T-cell (primary cell): ENCODE measurements at regions not wholly inside any gene's neighbourhood (a gene's known extent, or its start where the extent isn't known, plus 50 kb on each side); places are given as distances from the start of the nearest gene placed in this dataset.

Experiments
- ATAC-seq, 4 experiments: fragments of 200-7000 bp in 3 of 4; fragments of 150-1000 bp in 1 of 4; cut with Tn5 transposase; replicated peaks in 1 of 4; 1 replicate in 3 of 4; 2 replicates in 1 of 4; pipeline ENCODE4 v1.10.0; 2021; ENCODE audit warnings: moderate library complexity in 3 of 4, mild to moderate bottlenecking in 2 of 4, moderate number of reproducible peaks in 1 of 4
- CTCF ChIA-PET, 2 donors: fragments of 300-600 bp; sonication (Branson Sonifier 250); formaldehyde crosslinking; loops; one replicate each; lab custom pipeline; 2022; ENCODE audit warnings: antibody characterized with exemption in 2 of 2; lab: Charles Lee
- POLR2A ChIA-PET, 2 donors: fragments of 300-600 bp; sonication (Branson Sonifier 250); formaldehyde crosslinking; loops; one replicate each; lab custom pipeline; 2022; ENCODE audit warnings: antibody characterized with exemption in 2 of 2; lab: Charles Lee
- DNase-seq, 35 experiments: peaks; one replicate each; pipeline versions ENCODE4 v3.0.0 to v3.0.0-alpha.2; 2013 to 2023
- H3K27ac ChIP-seq: one replicate; pipeline ENCODE4 v1.5.1; 2013; ENCODE audit warnings: low read length
- H3K27me3 ChIP-seq, 2 experiments: replicated peaks in 1 of 2; 1 replicate in 1 of 2; 2 replicates in 1 of 2; pipeline versions ENCODE4 v1.6.1 to v1.7.0; 2013; ENCODE audit warnings: low read length in 1 of 2, mixed read lengths in 1 of 2; ENCODE audit not compliant: control insufficient read depth in 2 of 2, insufficient read depth in 2 of 2; ENCODE audit errors: extremely low read depth in 1 of 2
- H3K36me3 ChIP-seq, 2 donors: 1 replicate in 1 of 2; 2 replicates in 1 of 2; pipeline versions ENCODE4 v1.6.1 to v1.7.0; 2013; ENCODE audit warnings: low read length in 1 of 2; ENCODE audit not compliant: control insufficient read depth in 2 of 2, insufficient read depth in 1 of 2; ENCODE audit errors: extremely low read depth in 1 of 2
- H3K4me1 ChIP-seq, 2 experiments: 1 replicate in 1 of 2; 2 replicates in 1 of 2; pipeline versions ENCODE4 v1.6.1 to v1.7.0; 2013; ENCODE audit warnings: low read length in 2 of 2, mixed read lengths in 1 of 2; ENCODE audit not compliant: insufficient read depth in 2 of 2, control insufficient read depth in 1 of 2; ENCODE audit errors: extremely low read depth in 1 of 2
- H3K4me3 ChIP-seq, 2 donors: 1 replicate in 1 of 2; 2 replicates in 1 of 2; pipeline versions ENCODE4 v1.5.1 to v1.7.0; 2013; ENCODE audit warnings: mild to moderate bottlenecking in 2 of 2, low read length in 1 of 2, moderate library complexity in 1 of 2; ENCODE audit not compliant: control insufficient read depth in 1 of 2; ENCODE audit errors: extremely low read depth in 1 of 2
- H3K9me3 ChIP-seq: 2 replicates; pipeline ENCODE4 v1.7.0; 2013
- H3K27ac Mint-ChIP-seq, 2 donors: one replicate each; pipeline ENCODE4 v1.8.0; 2020 to 2021; ENCODE audit warnings: mild to moderate bottlenecking in 2 of 2, mixed read lengths in 2 of 2
- H3K27me3 Mint-ChIP-seq, 2 donors: one replicate each; pipeline ENCODE4 v1.8.0; 2021 to 2022; ENCODE audit warnings: mixed read lengths in 2 of 2
- H3K36me3 Mint-ChIP-seq: one replicate; pipeline ENCODE4 v1.8.0; 2021; ENCODE audit warnings: mixed read lengths
- H3K4me1 Mint-ChIP-seq, 3 donors: one replicate each; pipeline ENCODE4 v1.8.0; 2020 to 2022; ENCODE audit warnings: mixed read lengths in 3 of 3, mild to moderate bottlenecking in 1 of 3
- H3K4me3 Mint-ChIP-seq, 3 donors: one replicate each; pipeline ENCODE4 v1.8.0; 2020 to 2022; ENCODE audit warnings: mild to moderate bottlenecking in 3 of 3, mixed read lengths in 3 of 3, moderate library complexity in 3 of 3
- H3K9me3 Mint-ChIP-seq, 3 donors: one replicate each; pipeline ENCODE4 v1.8.0; 2020 to 2022; ENCODE audit warnings: mixed read lengths in 3 of 3
- WGBS: methylation state at CpG from one replicate; pipeline ENCODE4 v1.1.5; 2013; ENCODE audit warnings: missing lambda C conversion rate; ENCODE audit not compliant: insufficient coverage; 5-methylcytosine and 5-hydroxymethylcytosine counted together

DNA sequence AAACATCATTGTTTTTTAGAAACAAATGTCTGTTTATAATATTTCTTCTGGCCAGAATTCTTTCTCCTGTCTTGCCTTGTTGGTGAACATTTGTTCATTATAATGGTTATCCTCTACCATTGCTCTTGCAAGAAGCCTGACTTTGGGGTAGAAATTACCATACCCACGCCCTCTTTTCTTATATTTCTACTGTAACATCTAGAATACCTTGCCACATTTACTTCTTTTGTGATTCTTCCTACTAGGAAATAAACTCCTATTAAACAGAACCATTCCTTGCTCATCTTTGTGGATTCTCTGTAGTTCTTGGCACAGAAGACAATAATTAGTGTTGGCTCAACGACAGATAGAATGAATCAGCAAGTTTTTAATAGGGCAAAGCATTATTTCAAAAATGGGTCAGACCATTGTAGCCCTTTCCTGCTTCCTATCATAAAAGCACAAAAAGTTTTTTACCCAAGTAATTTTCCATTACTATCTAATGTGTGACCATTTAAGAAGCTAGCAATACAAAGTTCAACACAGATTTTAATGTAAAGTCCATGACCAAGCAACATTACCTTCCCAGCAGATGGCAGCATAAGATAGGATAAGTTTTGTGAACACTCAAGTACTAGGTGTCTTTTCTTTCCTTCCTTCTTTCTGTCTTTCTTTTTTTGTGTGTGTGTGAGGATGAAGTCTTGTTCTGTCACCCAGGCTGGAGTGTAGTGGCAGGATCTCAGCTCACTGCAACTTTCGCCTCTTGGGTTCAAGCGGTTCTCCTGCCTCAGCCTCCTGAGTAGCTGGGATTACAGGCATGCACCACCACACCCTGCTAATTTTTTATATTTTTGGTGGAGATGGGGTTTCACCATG lies 270.4 kb downstream of the HGF start:
- ATAC-seq (no peak), DNase-seq (peak in 1 of 35 experiments; percentile 17)
- Histone ChIP-seq H3K27ac (no peak overlapping the region), H3K36me3 (no peaks in the 10 kb centered on the region), H3K4me1 (no peaks in the 10 kb centered on the region), H3K9me3 (no peaks in the 10 kb centered on the region), H3K4me3 (no peak overlapping the region), H3K27me3 (no peaks in the 10 kb centered on the region)
- no peaks in the 10 kb centered on the region for H3K27me3 Mint-ChIP-seq
- H3K36me3 Mint-ChIP-seq, result no peaks in the 10 kb centered on the region
- WGBS, result no CpG with 5 or more reads among the region's 4 CpGs
- H3K4me1 Mint-ChIP-seq, result no peaks in the 10 kb centered on the region
- ChIA-PET CTCF (interaction anchor here in 1 of 2 donors (1.4 kb wide), 1 partner anchor 15 kb away, joined by 3 read pairs; no protein-coding TSS in a partner anchor), POLR2A (no interaction called here)
- no peak overlapping the region for H3K27ac Mint-ChIP-seq
- no peak overlapping the region for H3K4me3 Mint-ChIP-seq
- peaks cover 0 to 6% (median 0%) of the 10 kb centered on the region in 3 donors for H3K9me3 Mint-ChIP-seq

DNA sequence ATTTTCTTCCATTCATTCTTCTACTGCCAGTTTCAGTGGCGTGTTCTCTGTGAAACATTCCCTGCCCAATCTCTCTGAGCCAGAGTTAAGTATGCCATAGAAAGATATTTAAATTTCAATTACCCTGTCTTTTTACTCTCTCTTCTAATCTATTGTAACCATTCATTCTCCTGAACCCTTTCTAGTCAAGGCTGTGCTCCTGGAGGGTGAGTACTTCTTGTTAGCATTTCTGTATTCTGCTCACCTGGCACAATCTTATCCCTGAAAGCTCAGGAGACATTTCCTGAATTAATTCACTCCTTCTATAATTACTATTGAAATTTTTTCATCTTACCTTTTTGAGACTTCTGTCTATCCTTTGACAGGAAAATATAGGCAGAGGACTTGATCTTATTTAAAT lies 271.7 kb downstream of the HGF start:
- no peak overlapping the region for H3K27ac ChIP-seq
- DNase-seq (no peak), ATAC-seq (no peak)
- no peak overlapping the region for H3K4me3 ChIP-seq
- no peak overlapping the region for H3K4me3 Mint-ChIP-seq
- no peaks in the 10 kb centered on the region for H3K36me3 ChIP-seq
- no peaks in the 10 kb centered on the region for H3K9me3 ChIP-seq
- no peaks in the 10 kb centered on the region for H3K27me3 ChIP-seq
- WGBS, result no CpG with 5 or more reads among the region's 1 CpG
- POLR2A ChIA-PET, result no interaction called here
- no peaks in the 10 kb centered on the region for H3K27me3 Mint-ChIP-seq
- H3K4me1 ChIP-seq, result no peaks in the 10 kb centered on the region
- H3K4me1 Mint-ChIP-seq, result no peaks in the 10 kb centered on the region
- H3K27ac Mint-ChIP-seq, result no peak overlapping the region
- no peaks in the 10 kb centered on the region for H3K36me3 Mint-ChIP-seq
- CTCF ChIA-PET, result no interaction called here
- peaks cover 0 to 6% (median 0%) of the 10 kb centered on the region in 3 donors for H3K9me3 Mint-ChIP-seq

DNA sequence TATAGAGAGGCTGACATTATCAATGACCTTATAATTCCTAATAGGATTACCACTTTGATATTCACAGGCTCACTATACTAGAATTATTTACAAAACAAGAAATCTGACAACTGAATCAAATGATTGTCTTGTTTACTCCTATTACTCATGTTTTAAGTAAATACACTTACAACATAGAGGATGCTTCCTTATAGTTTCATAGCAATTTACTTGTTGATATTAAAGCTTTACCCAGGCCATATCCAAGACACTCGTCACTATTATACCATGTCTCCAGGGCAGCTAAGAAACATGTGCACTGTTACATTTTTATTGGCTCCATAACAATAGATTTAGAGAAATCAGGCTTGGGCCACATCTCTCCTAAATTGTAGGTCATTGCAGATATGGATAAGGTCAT lies 276.9 kb downstream of the HGF start:
- Mint-ChIP-seq H3K27ac (no peak overlapping the region), H3K9me3 (peaks cover 0 to 4% (median 0%) of the 10 kb centered on the region in 3 donors), H3K27me3 (no peaks in the 10 kb centered on the region), H3K4me1 (no peaks in the 10 kb centered on the region), H3K36me3 (no peaks in the 10 kb centered on the region), H3K4me3 (no peak overlapping the region)
- no peak for DNase-seq
- no peaks in the 10 kb centered on the region for H3K4me1 ChIP-seq
- POLR2A ChIA-PET, result no interaction called here
- no peak for ATAC-seq
- H3K27ac ChIP-seq, result no peak overlapping the region
- H3K27me3 ChIP-seq, result no peaks in the 10 kb centered on the region
- H3K9me3 ChIP-seq, result no peaks in the 10 kb centered on the region
- no peaks in the 10 kb centered on the region for H3K36me3 ChIP-seq
- no CpG with 5 or more reads among the region's 1 CpG for WGBS
- CTCF ChIA-PET, result interaction anchor here in 1 of 2 donors (0.8 kb wide), 1 partner anchor 10 kb away, joined by 4 read pairs; no protein-coding TSS in a partner anchor
- no peak overlapping the region for H3K4me3 ChIP-seq

DNA sequence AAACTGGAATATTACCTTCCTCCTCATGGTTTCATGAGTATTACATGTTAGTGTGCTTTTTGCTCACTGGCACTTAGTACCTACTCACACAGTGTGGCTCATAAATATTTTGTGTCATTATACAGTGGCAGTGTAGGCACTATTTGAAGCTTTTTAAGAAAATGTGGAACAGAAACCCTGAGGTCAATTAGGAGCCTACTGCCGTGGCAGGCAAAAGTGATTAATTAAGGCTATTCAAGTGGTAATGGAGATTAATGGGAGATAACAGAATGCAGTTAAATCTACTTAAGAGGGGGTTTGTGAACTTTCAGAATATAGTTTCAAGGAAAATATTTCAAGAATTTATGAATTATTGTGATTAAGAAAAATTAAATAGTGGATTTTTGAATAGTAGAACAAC lies 277.6 kb downstream of the HGF start:
- 100% methylated on average over 1 of the region's 1 CpG for WGBS
- Histone ChIP-seq H3K27ac (no peak overlapping the region), H3K36me3 (no peaks in the 10 kb centered on the region), H3K4me3 (no peak overlapping the region), H3K27me3 (no peaks in the 10 kb centered on the region), H3K9me3 (no peaks in the 10 kb centered on the region), H3K4me1 (no peaks in the 10 kb centered on the region)
- Mint-ChIP-seq H3K27me3 (no peaks in the 10 kb centered on the region), H3K27ac (no peak overlapping the region), H3K36me3 (no peaks in the 10 kb centered on the region), H3K4me1 (no peaks in the 10 kb centered on the region), H3K9me3 (peaks cover 0 to 4% (median 0%) of the 10 kb centered on the region in 3 donors), H3K4me3 (no peak overlapping the region)
- ChIA-PET CTCF (interaction anchor here in 1 of 2 donors (1.2 kb wide), 1 partner anchor 22 kb away, joined by 3 read pairs; no protein-coding TSS in a partner anchor), POLR2A (no interaction called here)
- ATAC-seq (no peak), DNase-seq (no peak)

DNA sequence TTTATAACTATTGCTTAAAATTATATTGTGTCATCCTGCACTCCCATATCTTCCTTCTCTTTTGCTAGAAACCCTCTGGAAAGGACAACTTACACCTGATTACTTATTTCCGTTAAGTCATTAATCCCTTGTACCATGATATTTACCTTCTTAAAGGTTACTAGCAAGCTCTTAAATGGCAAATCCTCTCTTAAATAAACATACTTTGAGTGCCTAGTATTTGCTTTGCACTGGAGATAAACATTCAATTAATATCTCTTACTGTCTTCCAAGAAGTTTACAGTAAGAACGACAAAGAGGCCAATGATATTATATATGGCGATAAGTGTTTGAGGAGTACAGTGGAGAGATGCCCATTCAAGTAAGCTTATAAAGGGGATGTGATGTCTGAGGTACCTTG lies 278.3 kb downstream of the HGF start:
- Mint-ChIP-seq H3K27me3 (no peaks in the 10 kb centered on the region), H3K4me1 (no peaks in the 10 kb centered on the region), H3K27ac (no peak overlapping the region), H3K9me3 (peaks cover 0 to 4% (median 0%) of the 10 kb centered on the region in 3 donors), H3K36me3 (no peaks in the 10 kb centered on the region), H3K4me3 (no peak overlapping the region)
- POLR2A ChIA-PET, result no interaction called here
- Histone ChIP-seq H3K36me3 (no peaks in the 10 kb centered on the region), H3K9me3 (no peaks in the 10 kb centered on the region), H3K27me3 (no peaks in the 10 kb centered on the region), H3K4me3 (no peak overlapping the region), H3K4me1 (no peaks in the 10 kb centered on the region), H3K27ac (no peak overlapping the region)
- DNase-seq (no peak), ATAC-seq (no peak)
- CTCF ChIA-PET, result interaction anchor here in 1 of 2 donors (1.2 kb wide), 1 partner anchor 21 kb away, joined by 3 read pairs; no protein-coding TSS in a partner anchor
- WGBS, result 100% methylated on average over 2 of the region's 3 CpGs

DNA sequence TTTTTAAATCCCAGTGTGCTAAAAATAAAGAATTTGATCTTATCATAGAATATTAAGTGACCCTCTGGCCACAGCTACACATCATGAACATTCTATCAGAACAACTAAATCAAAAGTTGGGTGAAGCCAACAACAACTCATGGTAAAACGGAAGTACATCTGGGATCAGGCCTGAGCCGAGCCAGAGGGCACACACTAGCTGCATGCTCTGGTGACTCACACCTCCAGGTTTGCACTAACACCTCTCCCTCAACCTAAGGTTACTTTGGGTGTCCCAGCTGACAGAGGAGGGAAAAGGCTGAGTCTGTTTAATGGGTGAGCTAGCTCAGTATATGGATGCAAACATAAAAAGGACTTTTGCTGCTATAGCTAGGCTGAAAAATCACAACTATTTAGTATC lies 281.6 kb downstream of the HGF start:
- H3K4me1 ChIP-seq, result no peaks in the 10 kb centered on the region
- ATAC-seq, result no peak
- no peaks in the 10 kb centered on the region for H3K27me3 ChIP-seq
- H3K9me3 Mint-ChIP-seq, result peaks cover 0 to 4% (median 0%) of the 10 kb centered on the region in 3 donors
- H3K4me3 Mint-ChIP-seq, result no peak overlapping the region
- no peak overlapping the region for H3K27ac Mint-ChIP-seq
- WGBS, result 80% methylated on average over 1 of the region's 2 CpGs
- ChIA-PET POLR2A (no interaction called here), CTCF (no interaction called here)
- H3K36me3 Mint-ChIP-seq, result no peaks in the 10 kb centered on the region
- H3K27me3 Mint-ChIP-seq, result peaks cover 0 to 3% of the 10 kb centered on the region in 2 donors
- no peaks in the 10 kb centered on the region for H3K4me1 Mint-ChIP-seq
- DNase-seq, result no peak
- H3K27ac ChIP-seq, result no peak overlapping the region
- H3K9me3 ChIP-seq, result no peaks in the 10 kb centered on the region
- H3K4me3 ChIP-seq, result no peak overlapping the region
- no peaks in the 10 kb centered on the region for H3K36me3 ChIP-seq
